ENCODE measurements at regions not wholly inside any gene's neighbourhood (a gene's known extent, or its start where the extent isn't known, plus 50 kb on each side); places are given as distances from the start of the nearest gene placed in this dataset.

GRCh38 chr2:128726236-128726635, 407.6 kb upstream of the HS6ST1 start:
- no peak for DNase-seq (ENCODE audit: low read depth)

- DNase-seq (ENCODE audit: low read depth) = no peak
Observed at GRCh38 chr2:128726911-128727310, 408.2 kb upstream of the HS6ST1 start.

GRCh38 chr2:128727404-128727803, 408.7 kb upstream of the HS6ST1 start:
- no peak for DNase-seq (ENCODE audit: low read depth)

- DNase-seq (ENCODE audit: low read depth) = peak; percentile 89
Observed at GRCh38 chr2:128727914-128728313, 409.2 kb upstream of the HS6ST1 start.

- DNase-seq (ENCODE audit: low read depth) = no peak
Observed at GRCh38 chr2:128729051-128729450, 410.4 kb upstream of the HS6ST1 start.

GRCh38 chr2:128731994-128732650, 413.5 kb upstream of the HS6ST1 start:
- DNase-seq (ENCODE audit: low read depth) = no peak

GRCh38 chr2:128732976-128733431, 414.3 kb upstream of the HS6ST1 start:
- DNase-seq (ENCODE audit: low read depth) = peak; percentile 98

- DNase-seq (ENCODE audit: low read depth) = no peak
Observed at GRCh38 chr2:128733450-128733849, 414.8 kb upstream of the HS6ST1 start.

GRCh38 chr2:128734521-128735295, 416.0 kb upstream of the HS6ST1 start:
- peak; percentile 31 for DNase-seq (ENCODE audit: low read depth)

GRCh38 chr2:128735296-128735960, 416.8 kb upstream of the HS6ST1 start:
- DNase-seq (ENCODE audit: low read depth) = no peak

- no peak for DNase-seq (ENCODE audit: low read depth)
Observed at GRCh38 chr2:128736046-128736688, 417.5 kb upstream of the HS6ST1 start.

GRCh38 chr2:128736689-128737545, 418.2 kb upstream of the HS6ST1 start:
- peak; percentile 75 for DNase-seq (ENCODE audit: low read depth)

GRCh38 chr2:128737546-128737826, 418.8 kb upstream of the HS6ST1 start:
- no peak for DNase-seq (ENCODE audit: low read depth)

GRCh38 chr2:128738446-128739110, 419.9 kb upstream of the HS6ST1 start:
- DNase-seq (ENCODE audit: low read depth) = no peak

- DNase-seq (ENCODE audit: low read depth) = no peak
Observed at GRCh38 chr2:128742467-128742866, 423.8 kb upstream of the HS6ST1 start.

- no peak for DNase-seq (ENCODE audit: low read depth)
Observed at GRCh38 chr2:128745946-128746345, 427.3 kb upstream of the HS6ST1 start.

GRCh38 chr2:128746356-128746755, 427.7 kb upstream of the HS6ST1 start:
- DNase-seq (ENCODE audit: low read depth) = no peak

GRCh38 chr2:128748336-128748735, 429.7 kb upstream of the HS6ST1 start:
- no peak for DNase-seq (ENCODE audit: low read depth)

GRCh38 chr2:128748835-128749605, 430.4 kb upstream of the HS6ST1 start:
- no peak for DNase-seq (ENCODE audit: low read depth)
